ENCODE measurements at regions not wholly inside any gene's neighbourhood (a gene's known extent, or its start where the extent isn't known, plus 50 kb on each side); places are given as distances from the start of the nearest gene placed in this dataset.
"Not testable (repeated sequence)": the region's sequence is repeated elsewhere in the genome, so short reads cannot be mapped to it uniquely, and the experiment has no call there.

- DNase-seq, result peak; percentile 35
These were observed 344.5 kb upstream of the SFSWAP start for GRCh38 chr12:131366261-131366871.

GRCh38 chr12:131367067-131367982, 343.6 kb upstream of the SFSWAP start:
- DNase-seq, result not testable (repeated sequence)

DNA sequence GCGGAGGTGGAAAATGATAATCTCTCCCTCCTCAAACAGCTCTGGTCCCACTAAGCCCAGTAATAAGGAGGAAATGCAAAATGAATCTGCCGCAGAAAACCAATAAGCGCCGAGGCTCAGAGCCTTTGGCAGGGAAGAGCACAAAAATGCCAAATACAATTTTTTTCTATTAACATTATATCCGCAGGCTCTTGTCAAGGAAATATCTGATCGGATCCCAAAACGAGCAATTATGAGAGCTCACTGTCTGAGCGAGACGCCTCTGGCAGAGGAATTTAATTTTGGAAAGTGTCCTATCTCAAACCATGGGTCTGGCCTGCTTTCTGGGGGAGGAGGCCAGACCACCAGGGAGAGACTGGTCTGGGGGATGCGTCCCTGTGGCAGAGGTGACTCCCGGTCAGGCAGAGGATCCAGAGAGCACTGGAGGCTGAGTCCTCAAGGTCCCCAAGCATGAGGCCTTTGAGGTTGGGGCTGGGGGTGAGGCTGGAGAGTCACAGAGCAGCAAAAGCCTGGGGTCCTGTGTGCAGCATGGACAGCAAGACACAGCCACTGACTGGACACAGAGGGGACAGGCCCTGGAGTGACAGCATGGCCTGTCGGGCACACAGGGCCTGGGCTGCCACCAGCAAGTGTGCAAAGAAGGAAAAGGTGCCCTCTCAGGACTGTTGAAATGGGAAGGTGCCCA, 342.8 kb upstream of the SFSWAP start:
- no peak for DNase-seq

DNA sequence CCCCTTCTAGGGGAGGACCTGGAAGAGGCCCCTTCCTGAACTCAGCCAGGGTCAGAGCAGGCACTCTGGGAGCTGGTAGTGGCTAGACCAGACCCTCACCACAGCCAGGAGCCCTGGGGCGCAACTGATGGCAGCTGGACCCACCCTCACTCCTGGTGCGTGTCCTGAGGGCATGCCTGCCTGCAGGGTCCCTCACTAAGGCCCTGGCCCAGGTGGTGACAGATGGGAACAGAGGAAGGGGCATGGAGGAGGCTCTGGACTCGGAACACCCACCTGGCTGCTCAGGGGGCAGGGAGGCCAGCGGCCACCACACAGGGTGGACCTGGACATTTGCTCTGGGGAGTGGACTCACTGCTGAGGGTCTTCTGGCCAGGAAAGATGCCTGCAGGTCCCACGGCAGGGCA, 342.2 kb upstream of the SFSWAP start:
- DNase-seq, result no peak

DNA sequence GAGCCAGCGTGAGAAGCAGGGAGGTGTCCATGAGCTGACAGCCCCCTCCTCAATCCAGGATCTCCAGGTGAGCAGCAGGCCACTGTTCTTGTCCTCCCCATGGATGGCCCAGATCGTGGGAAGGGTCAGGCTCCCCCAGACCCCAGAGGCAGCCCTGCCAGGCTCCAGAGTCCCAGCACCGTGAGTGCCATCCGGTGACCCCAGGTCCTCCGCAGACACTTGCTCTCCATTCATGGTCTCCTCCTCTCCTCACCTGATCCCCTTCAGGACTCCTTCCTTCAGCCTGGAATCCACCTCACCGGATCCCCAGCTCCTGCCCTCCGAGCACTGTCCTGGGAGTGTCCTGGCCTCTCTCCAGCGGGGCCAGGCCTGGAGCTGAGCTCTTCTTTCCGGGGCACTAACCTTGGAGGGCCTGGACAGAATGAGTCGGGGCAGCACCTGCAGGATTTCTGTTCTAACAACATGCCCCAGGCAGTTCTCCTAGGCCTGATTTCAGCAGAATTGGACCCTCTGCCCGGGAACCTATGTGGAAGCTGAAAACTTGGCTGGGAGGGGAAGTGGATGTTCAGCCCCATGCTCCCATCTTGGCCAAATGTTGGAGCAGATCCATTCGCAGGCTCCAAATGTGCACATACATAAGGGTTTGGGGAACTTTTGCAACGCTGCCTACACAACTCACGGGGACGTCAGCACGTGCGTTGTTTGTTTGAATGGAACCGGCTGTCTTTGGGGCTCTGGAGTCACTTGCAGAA, 341.6 kb upstream of the SFSWAP start:
- no peak for DNase-seq

- DNase-seq, result no peak
These were observed 340.6 kb upstream of the SFSWAP start for GRCh38 chr12:131370321-131370720.

GRCh38 chr12:131370791-131371347, 340.0 kb upstream of the SFSWAP start:
- DNase-seq, result no peak

GRCh38 chr12:131371401-131372170, 339.3 kb upstream of the SFSWAP start:
- no peak for DNase-seq

DNA sequence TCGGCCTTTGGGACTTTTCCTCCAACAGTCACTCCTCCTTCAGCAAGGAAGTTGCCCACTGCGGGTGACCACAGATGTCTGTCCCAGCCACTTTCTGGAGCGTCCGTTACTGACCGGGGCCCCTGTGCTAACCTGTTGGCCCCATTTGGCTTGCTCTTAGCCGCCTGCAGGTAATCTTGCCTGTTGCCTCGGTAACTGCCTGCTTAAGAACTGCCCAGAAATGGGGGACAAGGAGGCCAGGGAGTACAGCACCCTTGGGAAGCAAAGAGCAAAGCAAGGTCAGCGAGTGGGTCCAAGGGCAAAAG, 338.8 kb upstream of the SFSWAP start:
- DNase-seq, result no peak

DNA sequence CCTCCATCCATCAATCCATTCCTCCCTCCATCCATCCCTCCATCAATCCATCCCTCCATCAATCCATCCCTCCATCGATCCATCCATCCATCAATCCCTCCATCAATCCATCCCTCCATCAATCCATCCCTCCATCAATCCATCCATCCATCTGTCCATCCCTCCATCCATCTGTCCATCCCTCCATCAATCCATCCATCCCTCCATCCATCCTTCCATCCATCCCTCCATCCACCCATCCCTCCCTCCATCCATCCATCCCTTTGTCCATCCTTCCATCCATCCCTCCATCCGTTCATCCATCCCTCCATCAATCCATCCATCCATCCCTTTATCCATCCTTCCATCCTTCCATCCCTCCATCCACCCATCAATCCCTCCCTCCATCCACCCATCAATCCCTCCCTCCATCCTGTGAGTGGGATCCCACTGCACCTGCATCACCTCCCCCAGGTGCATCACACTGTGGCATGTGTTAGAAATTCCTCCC, 338.1 kb upstream of the SFSWAP start:
- no peak for DNase-seq

- DNase-seq, result no peak
These were observed 335.5 kb upstream of the SFSWAP start for GRCh38 chr12:131375261-131375971.

GRCh38 chr12:131375972-131376345, 334.9 kb upstream of the SFSWAP start:
- no peak for DNase-seq

GRCh38 chr12:131378176-131378842, 332.6 kb upstream of the SFSWAP start:
- no peak for DNase-seq

GRCh38 chr12:131378861-131379665, 331.8 kb upstream of the SFSWAP start:
- no peak for DNase-seq

DNA sequence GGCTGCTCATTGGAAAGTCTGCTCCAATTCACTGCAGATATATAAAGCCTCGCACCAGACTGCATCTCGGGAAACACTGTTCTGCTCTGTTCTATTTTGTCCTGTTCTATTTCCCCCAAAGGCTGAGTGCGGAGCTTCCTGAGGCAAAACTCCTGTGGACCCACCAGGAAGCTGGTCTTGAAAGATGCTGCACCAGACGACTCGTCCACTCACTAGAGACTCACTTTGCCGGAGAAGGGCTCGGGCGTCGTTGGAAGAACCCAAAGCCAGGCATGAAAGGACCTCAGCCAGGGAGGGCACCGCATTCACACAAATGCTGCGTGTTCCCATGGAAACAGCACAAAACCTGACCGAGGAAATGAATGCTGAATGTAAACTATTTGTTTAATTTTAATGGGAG, 331.2 kb upstream of the SFSWAP start:
- no peak for DNase-seq

DNA sequence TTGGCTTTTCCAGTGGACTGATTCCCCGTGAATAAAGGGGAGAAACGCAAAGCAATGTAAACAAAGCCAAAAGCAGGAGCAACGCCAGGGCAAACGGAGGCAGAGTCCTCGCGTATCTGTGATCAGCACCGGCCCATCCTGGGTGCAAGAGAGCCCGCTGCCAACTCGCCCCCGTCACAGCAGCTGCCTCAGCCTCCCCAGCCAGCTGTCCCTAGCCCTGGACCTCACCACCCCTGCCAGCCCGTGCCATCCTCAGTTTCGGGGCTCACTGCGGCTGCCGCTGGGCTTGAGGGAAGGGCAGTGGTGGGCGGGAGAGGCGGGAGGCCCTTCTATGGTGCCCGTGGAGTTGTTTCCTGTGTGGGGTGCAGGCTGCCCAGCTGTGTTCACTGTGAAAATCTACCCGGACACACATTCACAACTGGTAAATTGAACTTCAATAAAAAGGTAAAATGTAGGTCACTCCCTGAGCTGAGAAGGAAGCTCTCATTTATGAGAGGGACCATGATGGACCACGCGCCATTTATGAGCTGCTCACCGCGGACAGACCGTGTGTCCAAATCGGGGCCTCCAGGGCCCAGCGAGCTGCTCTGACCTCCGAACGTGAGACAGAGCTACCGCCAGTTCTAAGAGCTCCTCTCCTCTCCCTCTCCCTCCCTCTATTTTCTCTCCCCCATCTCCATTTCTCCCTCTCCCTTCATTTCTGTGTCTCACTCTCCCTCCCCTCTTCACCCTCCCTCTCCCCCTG, 330.5 kb upstream of the SFSWAP start:
- DNase-seq, result no peak

DNA sequence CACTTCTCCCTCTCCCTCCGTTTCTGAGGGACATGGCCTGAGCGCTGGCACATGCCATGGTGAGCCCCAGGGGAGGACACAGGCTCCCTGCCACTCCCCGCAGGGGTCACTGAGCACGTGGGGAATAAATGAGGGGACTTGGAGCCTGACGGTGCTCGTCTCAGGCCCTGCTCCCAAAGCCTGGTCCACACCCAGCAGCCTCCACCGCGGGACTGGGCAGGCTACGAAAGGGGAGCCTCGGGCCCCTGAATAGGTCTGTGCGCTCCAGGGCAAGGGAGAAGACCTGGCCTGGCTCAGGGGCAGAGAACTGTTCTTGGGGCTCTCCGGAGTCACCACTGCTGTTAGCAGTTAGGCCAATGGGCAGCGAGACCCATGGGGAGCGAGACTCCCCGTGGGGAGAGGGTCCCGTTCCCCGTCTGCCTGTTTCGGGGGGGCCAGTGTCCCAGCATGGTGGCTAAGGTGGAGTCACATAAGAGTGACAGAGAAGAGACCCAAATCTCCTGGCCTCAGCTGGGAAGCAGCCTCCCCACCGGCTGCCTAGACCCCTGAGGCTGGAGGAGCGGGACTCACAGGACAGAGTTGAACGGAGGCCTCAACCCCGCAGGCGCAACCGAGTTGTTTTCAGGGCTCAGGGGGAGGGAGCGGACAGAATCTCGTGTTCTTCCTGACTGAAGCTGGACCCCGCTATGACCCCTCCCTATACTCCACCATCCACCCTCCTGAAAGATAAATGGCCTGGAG, 329.8 kb upstream of the SFSWAP start:
- no peak for DNase-seq

DNA sequence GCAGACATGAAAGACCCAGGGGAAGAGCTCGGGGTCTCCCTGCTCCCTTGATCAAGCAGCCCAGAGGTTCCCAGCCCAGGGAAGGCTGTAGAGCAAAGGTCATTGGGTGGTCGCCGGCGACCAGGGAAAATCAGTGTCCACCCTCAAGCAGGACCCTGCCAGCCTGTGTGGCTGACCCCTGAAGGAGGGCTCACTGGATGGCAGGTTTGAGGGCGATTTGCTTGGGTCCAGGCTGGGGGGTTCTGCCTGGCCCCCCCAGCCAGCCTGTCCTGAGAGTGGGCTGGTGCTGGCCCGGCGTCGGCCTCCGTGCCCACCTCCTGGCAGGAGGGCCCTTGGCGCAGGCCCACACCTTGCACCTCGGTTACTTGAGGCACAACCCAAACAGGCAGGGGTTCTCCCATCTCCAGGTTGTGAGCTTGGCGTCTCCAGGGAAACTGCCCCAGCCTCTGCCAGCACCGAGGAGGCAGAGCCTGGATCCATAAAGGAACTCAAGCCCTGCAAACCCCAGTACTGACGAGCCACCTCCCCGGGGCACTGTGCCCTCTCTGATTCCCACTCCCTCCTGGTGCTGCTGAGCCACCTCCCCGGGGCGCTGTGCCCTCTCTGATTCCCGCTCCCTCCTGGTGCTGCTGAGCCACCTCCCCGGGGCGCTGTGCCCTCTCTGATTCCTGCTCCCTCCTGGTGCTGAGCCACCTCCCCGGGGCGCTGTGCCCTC, 329.0 kb upstream of the SFSWAP start:
- DNase-seq, result no peak
